Heart left ventricle (tissue), 16 donors: ENCODE measurements at regions not wholly inside any gene's neighbourhood (a gene's known extent, or its start where the extent isn't known, plus 50 kb on each side); places are given as distances from the start of the nearest gene placed in this dataset.

Experiments
- ATAC-seq, 4 donors: fragments of 200-7000 bp; cut with Tn5 transposase; one replicate each; pipeline ENCODE4 v1.9.1; 2020 to 2022; ENCODE audit warnings: moderate library complexity in 4 of 4, mild to moderate bottlenecking in 3 of 4, moderate number of reproducible peaks in 1 of 4
- DNase-seq, 5 donors: peaks; one replicate each; pipeline ENCODE4 v3.0.0-alpha.2; 2020
- H3K27ac ChIP-seq, 12 donors: fragments of 200-600 bp; sonication (generic) in 4 of 12; one replicate each; pipeline versions ENCODE4 v1.5.0 to v1.8.0; 2016 to 2022; ENCODE audit warnings: mild to moderate bottlenecking in 2 of 12
- H3K27me3 ChIP-seq, 9 donors: fragments of 200-600 bp; sonication (generic) in 2 of 9; one replicate each; pipeline versions ENCODE4 v1.5.1 to v1.8.0; 2016 to 2022; ENCODE audit warnings: mild to moderate bottlenecking in 3 of 9
- H3K36me3 ChIP-seq, 9 donors: fragments of 200-600 bp; sonication (generic) in 2 of 9; one replicate each; pipeline versions ENCODE4 v1.5.0 to v1.8.0; 2018 to 2022; ENCODE audit warnings: mild to moderate bottlenecking in 2 of 9
- H3K4me1 ChIP-seq, 12 donors: fragments of 200-600 bp; sonication (generic) in 4 of 12; one replicate each; pipeline versions ENCODE4 v1.5.0 to v1.8.0; 2016 to 2022; ENCODE audit warnings: mild to moderate bottlenecking in 3 of 12
- H3K4me3 ChIP-seq, 12 donors: fragments of 200-600 bp; sonication (generic) in 4 of 12; one replicate each; pipeline versions ENCODE4 v1.5.0 to v1.8.0; 2017 to 2022; ENCODE audit warnings: mild to moderate bottlenecking in 9 of 12, moderate library complexity in 4 of 12
- H3K9me3 ChIP-seq, 12 donors: fragments of 200-600 bp; sonication (generic) in 4 of 12; one replicate each; pipeline versions ENCODE4 v1.5.0 to v1.8.0; 2016 to 2022; ENCODE audit warnings: mild to moderate bottlenecking in 1 of 12
- POLR2A ChIP-seq, 2 donors: fragments of 450-650 bp; IDR thresholded peaks; one replicate each; pipeline ENCODE4 v1.6.1; 2017; ENCODE audit warnings: antibody characterized with exemption in 2 of 2, mild to moderate bottlenecking in 2 of 2, moderate library complexity in 2 of 2
- WGBS, 4 donors: extraction: QIAGEN DNeasy Blood & Tissue Kit in 2 of 4; methylation state at CpG; one replicate each; pipeline versions ENCODE4 v1.1.5 to v1.1.7; 2013 to 2018; 5-methylcytosine and 5-hydroxymethylcytosine counted together
- intact Hi-C, 10 donors: fragments of 100-400 bp; cut with DNase I; formaldehyde crosslinking; loops; one replicate each; pipeline versions ENCODE4 v1.11.1 to v1.14.2; 2022
- TF ChIP-seq, protein P1 (sequence below), 12 donors: fragments of 200-600 bp; sonication (generic) in 4 of 12; IDR thresholded peaks; one replicate each; pipeline versions ENCODE4 v1.5.0 to v1.8.0; 2018 to 2022; ENCODE audit warnings: antibody characterized with exemption in 12 of 12, mild to moderate bottlenecking in 5 of 12
- donor health status: ischemic (EF 13 %, LVEDD 7.1; RV severe dilation, severe dysfunction).
- donor health status: healthy with polysubstance abuse.
- donor health status: DM: no; HTN: yes; CAD: no.
- donor health status: DM: no; HTN: no; CAD: no.
- donor health status: ischemic (EF 25% LVEDD 6.9; RV normal size, moderate dysfunction).
- donor health status: ischemic (EF 25% LVEDD 5.7; RV mildly dilated, moderate dysfunction).
- donor health status: healthy.
- donor health status: DM: yes; HTN: yes; CAD: no.
- donor health status: ischemic (EF 35%, LVEDD 5.7; RV mildly dilated, moderate dysfunction).
- donor health status: nonischemic (EF 11% LVEDD 7.7; RV severe dilation, severe dysfunction).
- donor health status: DM: yes; HTN: yes; CAD: no.
- donor health status: PGD.
- donor health status: ischemic (EF 29% LVEDD 5.4; RV normal size, mild dysfunction).
- donor health status: nonischemic (EF 23%, LVEDD 6.1; RV moderate dilation, normal function).

GRCh38 chr5:10031817-10032216 lies 217.9 kb downstream of the ATPSCKMT start:
- no peaks in the 10 kb centered on the region for H3K36me3 ChIP-seq
- ATAC-seq (no peak), DNase-seq (no peak)
- TF ChIP-seq, protein P1, sequence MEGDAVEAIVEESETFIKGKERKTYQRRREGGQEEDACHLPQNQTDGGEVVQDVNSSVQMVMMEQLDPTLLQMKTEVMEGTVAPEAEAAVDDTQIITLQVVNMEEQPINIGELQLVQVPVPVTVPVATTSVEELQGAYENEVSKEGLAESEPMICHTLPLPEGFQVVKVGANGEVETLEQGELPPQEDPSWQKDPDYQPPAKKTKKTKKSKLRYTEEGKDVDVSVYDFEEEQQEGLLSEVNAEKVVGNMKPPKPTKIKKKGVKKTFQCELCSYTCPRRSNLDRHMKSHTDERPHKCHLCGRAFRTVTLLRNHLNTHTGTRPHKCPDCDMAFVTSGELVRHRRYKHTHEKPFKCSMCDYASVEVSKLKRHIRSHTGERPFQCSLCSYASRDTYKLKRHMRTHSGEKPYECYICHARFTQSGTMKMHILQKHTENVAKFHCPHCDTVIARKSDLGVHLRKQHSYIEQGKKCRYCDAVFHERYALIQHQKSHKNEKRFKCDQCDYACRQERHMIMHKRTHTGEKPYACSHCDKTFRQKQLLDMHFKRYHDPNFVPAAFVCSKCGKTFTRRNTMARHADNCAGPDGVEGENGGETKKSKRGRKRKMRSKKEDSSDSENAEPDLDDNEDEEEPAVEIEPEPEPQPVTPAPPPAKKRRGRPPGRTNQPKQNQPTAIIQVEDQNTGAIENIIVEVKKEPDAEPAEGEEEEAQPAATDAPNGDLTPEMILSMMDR (IDR thresholded peaks at IDR 0.05): no peak
- no peak for TF ChIP-seq POLR2A (IDR thresholded peaks at IDR 0.05)
- intact Hi-C loops: no loop called here
- WGBS, 4 donors: 92 to 99% (median 97%) methylated on average over 2 of the region's 2 CpGs
- no peaks in the 10 kb centered on the region for H3K4me1 ChIP-seq
- no peaks in the 10 kb centered on the region for H3K27me3 ChIP-seq
- peaks cover 0 to 26% (median 0%) of the 10 kb centered on the region in 12 donors for H3K9me3 ChIP-seq
- no peak overlapping the region for H3K4me3 ChIP-seq
- no peak overlapping the region for H3K27ac ChIP-seq

- no peaks in the 10 kb centered on the region for H3K36me3 ChIP-seq
- peaks cover 0 to 32% (median 0%) of the 10 kb centered on the region in 12 donors for H3K9me3 ChIP-seq
- intact Hi-C loops: no loop called here
- H3K27ac ChIP-seq: no peak overlapping the region
- no peak for ATAC-seq
- no peaks in the 10 kb centered on the region for H3K4me1 ChIP-seq
- DNase-seq: no peak
- WGBS, 4 donors: 77 to 93% (median 84%) methylated on average over 2 of the region's 2 CpGs
- H3K27me3 ChIP-seq: no peaks in the 10 kb centered on the region
- H3K4me3 ChIP-seq: no peak overlapping the region
- TF ChIP-seq, protein P1 (IDR thresholded peaks at IDR 0.05): no peak
- no peak for TF ChIP-seq POLR2A (IDR thresholded peaks at IDR 0.05)
Measured at GRCh38 chr5:10030219-10030831, 219.4 kb downstream of the ATPSCKMT start.

GRCh38 chr5:10023494-10023893 lies 226.2 kb downstream of the ATPSCKMT start:
- Histone ChIP-seq H3K4me1 (no peaks in the 10 kb centered on the region), H3K36me3 (no peaks in the 10 kb centered on the region), H3K9me3 (peaks cover 0 to 61% (median 0%) of the 10 kb centered on the region in 12 donors), H3K27me3 (no peaks in the 10 kb centered on the region), H3K4me3 (no peak overlapping the region), H3K27ac (no peak overlapping the region)
- 82 to 95% (median 89%) methylated on average over 3 of the region's 3 CpGs for WGBS, 4 donors
- TF ChIP-seq, protein P1 (IDR thresholded peaks at IDR 0.05): no peak
- TF ChIP-seq POLR2A (IDR thresholded peaks at IDR 0.05): no peak
- intact Hi-C loops: no loop called here
- ATAC-seq (no peak), DNase-seq (no peak)

- Histone ChIP-seq H3K4me3 (no peak overlapping the region), H3K9me3 (peaks cover 0 to 48% (median 0%) of the 10 kb centered on the region in 12 donors), H3K27ac (no peak overlapping the region), H3K27me3 (no peaks in the 10 kb centered on the region), H3K36me3 (no peaks in the 10 kb centered on the region), H3K4me1 (no peaks in the 10 kb centered on the region)
- WGBS, 4 donors: 46 to 58% (median 55%) methylated on average over 1 of the region's 1 CpG
- TF ChIP-seq, protein P1 (IDR thresholded peaks at IDR 0.05): no peak
- no peak for TF ChIP-seq POLR2A (IDR thresholded peaks at IDR 0.05)
- DNase-seq: no peak
- intact Hi-C loops: no loop called here
- ATAC-seq: no peak
Measured at GRCh38 chr5:10021248-10021647, 228.4 kb downstream of the ATPSCKMT start.
